HepG2 (cell line): ENCODE measurements at regions not wholly inside any gene's neighbourhood (a gene's known extent, or its start where the extent isn't known, plus 50 kb on each side); places are given as distances from the start of the nearest gene placed in this dataset.

Experiments used
- ATAC-seq: fragments of 200-7000 bp; cut with Tn5 transposase; 3 replicates; pipeline ENCODE4 v1.9.1; 2020; ENCODE audit warnings: mild to moderate bottlenecking, moderate library complexity
- BruUV-seq: library from RNA; stranded (reverse); fragments of 400-500 nt; replicated peaks from 2 replicates; lab custom pipeline; 2021; lab: Mats Ljungman, UMichigan
- CTCF ChIA-PET: fragments of 300-600 bp; formaldehyde crosslinking; extraction: SDS; loops from one replicate; lab custom pipeline; 2021; ENCODE audit warnings: low total read pairs, inconsistent platforms, low intra/inter-chr PET ratio; lab: Yijun Ruan, JAX
- POLR2A ChIA-PET: fragments of 350-600 bp; sonication (Branson Sonifier 250); formaldehyde crosslinking; loops from one replicate; lab custom pipeline; 2020; ENCODE audit warnings: antibody characterized with exemption, inconsistent platforms; lab: Yijun Ruan, JAX
- DNase-seq: peaks from one replicate; pipeline ENCODE4 v3.0.0-alpha.2; 2015; ENCODE audit warnings: low spot score
- FAIRE-seq: peaks from 3 replicates; lab custom pipeline; 2011; peaks lifted over from hg19 to GRCh38; lab: Jason Lieb, UNC
- H2AFZ ChIP-seq: one replicate; pipeline ENCODE4 v1.6.1; 2011; ENCODE audit warnings: low read length, inconsistent platforms
- H3K27ac ChIP-seq: fragments of 300-600 bp; 3 replicates; pipeline ENCODE4 v1.8.0; 2011; ENCODE audit warnings: mixed run types, mild to moderate bottlenecking, mixed read lengths, low read length, inconsistent platforms; ENCODE audit not compliant: insufficient read depth; ENCODE audit errors: extremely low read length
- H3K27me3 ChIP-seq, 2 experiments: fragments of 200-600 bp in 1 of 2; 2 replicates in 1 of 2; 3 replicates in 1 of 2; pipeline versions ENCODE4 v1.6.0 to v1.8.0; 2011; ENCODE audit warnings: low read length in 2 of 2, mild to moderate bottlenecking in 2 of 2, moderate library complexity in 2 of 2, inconsistent platforms in 1 of 2; ENCODE audit not compliant: insufficient read depth in 2 of 2, control insufficient read depth in 1 of 2
- H3K36me3 ChIP-seq, 2 experiments: fragments of 200-600 bp in 1 of 2; replicated peaks in 1 of 2; 2 replicates in 1 of 2; 3 replicates in 1 of 2; pipeline versions ENCODE4 v1.5.1 to v1.8.0; 2011; ENCODE audit warnings: low read length in 2 of 2, inconsistent platforms in 1 of 2; ENCODE audit not compliant: insufficient read depth in 2 of 2, control insufficient read depth in 1 of 2
- H3K4me1 ChIP-seq: 2 replicates; pipeline ENCODE4 v1.5.1; 2012; ENCODE audit warnings: low read length, inconsistent platforms; ENCODE audit not compliant: insufficient read depth
- H3K4me2 ChIP-seq: 2 replicates; pipeline ENCODE4 v1.6.0; 2011; ENCODE audit warnings: low read depth, low read length, inconsistent platforms
- H3K4me3 ChIP-seq, 3 experiments: fragments of 200-600 bp in 1 of 3; sonication (generic), shearing (Covaris generic) in 1 of 3; replicated peaks in 1 of 3; 2 replicates each; pipeline ENCODE4 v1.5.1; 2011 to 2016; ENCODE audit warnings: low read length in 3 of 3, inconsistent platforms in 2 of 3, low read depth in 2 of 3, mild to moderate bottlenecking in 2 of 3, control low read depth in 1 of 3, mixed read lengths in 1 of 3; ENCODE audit not compliant: insufficient read depth in 1 of 3
- H3K79me2 ChIP-seq: one replicate; pipeline ENCODE4 v1.6.1; 2011; ENCODE audit warnings: low read length, inconsistent platforms; ENCODE audit not compliant: insufficient read depth
- H3K9ac ChIP-seq: 2 replicates; pipeline ENCODE4 v1.6.0; 2011; ENCODE audit warnings: mild to moderate bottlenecking, low read depth, low read length, inconsistent platforms; ENCODE audit not compliant: insufficient read depth
- H3K9me3 ChIP-seq: 2 replicates; pipeline ENCODE4 v1.5.1; 2012; ENCODE audit warnings: mild to moderate bottlenecking, low read length
- H4K20me1 ChIP-seq: 2 replicates; pipeline ENCODE4 v1.6.0; 2011; ENCODE audit warnings: inconsistent platforms, mild to moderate bottlenecking, low read length, moderate library complexity; ENCODE audit not compliant: insufficient read depth
- ATF7 ChIP-seq, 2 experiments: fragments of 450-650 bp in 1 of 2; sonication (generic) in 1 of 2; formaldehyde crosslinking in 1 of 2; IDR thresholded peaks; 2 replicates each; pipeline versions ENCODE4 v1.4.0 to v1.6.1; 2016 to 2020; ENCODE audit warnings: antibody characterized with exemption in 1 of 2, mild to moderate bottlenecking in 1 of 2, missing genetic modification reagents in 1 of 2
- CBX1 ChIP-seq: IDR thresholded peaks from one replicate; pipeline ENCODE4 v1.6.1; 2016; ENCODE audit warnings: antibody characterized with exemption, low read depth
- FOXK2 ChIP-seq: fragments of 450-650 bp; IDR thresholded peaks from 2 replicates; pipeline ENCODE4 v1.6.1; 2016
- GATA4 ChIP-seq: sonication (generic); IDR thresholded peaks from 2 replicates; pipeline ENCODE4 v1.6.1; 2016; ENCODE audit warnings: antibody characterized with exemption, low read depth, borderline replicate concordance
- GATAD1 ChIP-seq: IDR thresholded peaks from 2 replicates; pipeline ENCODE4 v1.6.1; 2016; ENCODE audit warnings: missing genetic modification reagents, missing compliant biosample characterization
- JDP2 ChIP-seq: sonication (generic); formaldehyde crosslinking; IDR thresholded peaks from 2 replicates; pipeline ENCODE4 v1.8.1; 2022; ENCODE audit warnings: missing genetic modification reagents, borderline replicate concordance
- KLF6 ChIP-seq: IDR thresholded peaks from 2 replicates; pipeline ENCODE4 v1.8.0; 2016; ENCODE audit warnings: missing biosample characterization, missing genetic modification reagents
- TCF7 ChIP-seq: sonication (generic); IDR thresholded peaks from 2 replicates; pipeline ENCODE4 v1.6.1; 2016; ENCODE audit warnings: antibody characterized with exemption, low read depth
- ZNF234 ChIP-seq: sonication (generic); formaldehyde crosslinking; conservative IDR thresholded peaks from 2 replicates; pipeline ENCODE4 v1.5.1; 2020; ENCODE audit warnings: mild to moderate bottlenecking, missing genetic modification reagents
- ZNF713 ChIP-seq: sonication (generic); formaldehyde crosslinking; IDR thresholded peaks from 2 replicates; pipeline ENCODE4 v1.4.0; 2020; ENCODE audit warnings: mild to moderate bottlenecking, missing genetic modification reagents
- WGBS: methylation state at CpG from one replicate; pipeline ENCODE4 v1.1.6; 2017; ENCODE audit warnings: low lambda C conversion rate; 5-methylcytosine and 5-hydroxymethylcytosine counted together
- in situ Hi-C: cut with HindIII; loops from 2 replicates; pipeline ENCODE4 v1.10.0; 2017; ENCODE audit warnings: low pct_unique_long_range_greater_than_20kb; ENCODE audit not compliant: extremely low pct_ligation_motif_present
- intact Hi-C: fragments of 100-400 bp; cut with micrococcal nuclease; formaldehyde crosslinking; loops from one replicate; pipeline ENCODE4 v1.10.0; 2022; ENCODE audit not compliant: unreplicated experiment
- TF ChIP-seq, protein P1 (sequence below): sonication (generic); IDR thresholded peaks from 2 replicates; pipeline ENCODE4 v1.6.1; 2016; ENCODE audit warnings: low read depth, borderline replicate concordance
- TF ChIP-seq, protein P2 (sequence below): sonication (generic); formaldehyde crosslinking; IDR thresholded peaks from 2 replicates; pipeline ENCODE4 v1.8.0; 2022; ENCODE audit warnings: missing genetic modification reagents, mild to moderate bottlenecking, moderate library complexity, borderline replicate concordance
- TF ChIP-seq, protein P3 (sequence below): sonication (generic); formaldehyde crosslinking; IDR thresholded peaks from 2 replicates; pipeline ENCODE4 v1.4.0; 2020; ENCODE audit warnings: mild to moderate bottlenecking, missing genetic modification reagents
- TF ChIP-seq, protein P4 (sequence below): sonication (generic); formaldehyde crosslinking; IDR thresholded peaks from 2 replicates; pipeline ENCODE4 v1.5.0; 2020; ENCODE audit warnings: mild to moderate bottlenecking, missing genetic modification reagents, borderline replicate concordance
- TF ChIP-seq, protein P5 (sequence below): IDR thresholded peaks from 2 replicates; pipeline ENCODE4 v1.6.1; 2016; ENCODE audit warnings: missing compliant biosample characterization, missing genetic modification reagents, borderline replicate concordance
- TF ChIP-seq, protein P6 (sequence below): sonication (generic); formaldehyde crosslinking; IDR thresholded peaks from 2 replicates; pipeline ENCODE4 v1.8.0; 2022; ENCODE audit warnings: missing genetic modification reagents, mild to moderate bottlenecking, borderline replicate concordance

DNA sequence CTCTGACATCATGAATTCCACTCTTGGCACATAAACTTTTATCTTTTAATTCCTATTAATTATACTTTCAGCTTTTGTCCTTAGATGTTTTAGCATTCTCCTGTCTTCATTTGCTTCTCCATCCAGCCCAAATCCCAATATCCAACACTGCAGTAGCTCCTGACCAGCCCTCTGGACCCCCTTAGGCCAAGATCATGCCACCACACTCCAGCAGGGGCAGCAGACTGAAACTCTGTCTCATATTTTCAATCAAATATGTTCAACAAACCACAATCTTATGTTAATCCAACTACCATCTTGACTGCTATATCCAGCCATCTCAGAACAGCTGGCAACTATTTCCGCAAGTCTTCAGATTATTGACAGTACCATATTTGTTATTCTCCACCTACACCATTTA lies 315.8 kb upstream of the ROBO2 start:
- Histone ChIP-seq H4K20me1 (no peaks in the 10 kb centered on the region), H3K27ac (no peak overlapping the region), H3K9me3 (no peaks in the 10 kb centered on the region), H3K27me3 (no peaks in the 10 kb centered on the region), H3K79me2 (no peaks in the 10 kb centered on the region), H3K4me3 (no peak overlapping the region), H2AFZ (no peak overlapping the region), H3K36me3 (no peaks in the 10 kb centered on the region), H3K9ac (no peak overlapping the region), H3K4me2 (no peak overlapping the region), H3K4me1 (no peaks in the 10 kb centered on the region)
- BruUV-seq = no TSS peak
- ChIA-PET POLR2A (no interaction called here), CTCF (no interaction called here)
- DNase-seq (no peak), FAIRE-seq (no peak), ATAC-seq (peak; percentile 61; the same call in 2 of the 3 replicates)
- in situ Hi-C loops = no loop called here
- TF ChIP-seq, protein P1, sequence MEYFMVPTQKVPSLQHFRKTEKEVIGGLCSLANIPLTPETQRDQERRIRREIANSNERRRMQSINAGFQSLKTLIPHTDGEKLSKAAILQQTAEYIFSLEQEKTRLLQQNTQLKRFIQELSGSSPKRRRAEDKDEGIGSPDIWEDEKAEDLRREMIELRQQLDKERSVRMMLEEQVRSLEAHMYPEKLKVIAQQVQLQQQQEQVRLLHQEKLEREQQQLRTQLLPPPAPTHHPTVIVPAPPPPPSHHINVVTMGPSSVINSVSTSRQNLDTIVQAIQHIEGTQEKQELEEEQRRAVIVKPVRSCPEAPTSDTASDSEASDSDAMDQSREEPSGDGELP = no peak
- TF ChIP-seq CBX1 = no peak
- TF ChIP-seq ATF7 (IDR thresholded peaks at IDR 0.05) = no peak
- TF ChIP-seq ATF7 (CRISPR knock-in tag; IDR thresholded peaks at IDR 0.05) = no peak
- no peak for TF ChIP-seq ZNF713
- TF ChIP-seq, protein P2, sequence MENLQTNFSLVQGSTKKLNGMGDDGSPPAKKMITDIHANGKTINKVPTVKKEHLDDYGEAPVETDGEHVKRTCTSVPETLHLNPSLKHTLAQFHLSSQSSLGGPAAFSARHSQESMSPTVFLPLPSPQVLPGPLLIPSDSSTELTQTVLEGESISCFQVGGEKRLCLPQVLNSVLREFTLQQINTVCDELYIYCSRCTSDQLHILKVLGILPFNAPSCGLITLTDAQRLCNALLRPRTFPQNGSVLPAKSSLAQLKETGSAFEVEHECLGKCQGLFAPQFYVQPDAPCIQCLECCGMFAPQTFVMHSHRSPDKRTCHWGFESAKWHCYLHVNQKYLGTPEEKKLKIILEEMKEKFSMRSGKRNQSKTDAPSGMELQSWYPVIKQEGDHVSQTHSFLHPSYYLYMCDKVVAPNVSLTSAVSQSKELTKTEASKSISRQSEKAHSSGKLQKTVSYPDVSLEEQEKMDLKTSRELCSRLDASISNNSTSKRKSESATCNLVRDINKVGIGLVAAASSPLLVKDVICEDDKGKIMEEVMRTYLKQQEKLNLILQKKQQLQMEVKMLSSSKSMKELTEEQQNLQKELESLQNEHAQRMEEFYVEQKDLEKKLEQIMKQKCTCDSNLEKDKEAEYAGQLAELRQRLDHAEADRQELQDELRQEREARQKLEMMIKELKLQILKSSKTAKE (CRISPR knock-in tag) = no peak
- TF ChIP-seq GATA4 = no peak
- TF ChIP-seq, protein P3, sequence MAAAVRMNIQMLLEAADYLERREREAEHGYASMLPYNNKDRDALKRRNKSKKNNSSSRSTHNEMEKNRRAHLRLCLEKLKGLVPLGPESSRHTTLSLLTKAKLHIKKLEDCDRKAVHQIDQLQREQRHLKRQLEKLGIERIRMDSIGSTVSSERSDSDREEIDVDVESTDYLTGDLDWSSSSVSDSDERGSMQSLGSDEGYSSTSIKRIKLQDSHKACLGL = no peak
- TF ChIP-seq, protein P4, sequence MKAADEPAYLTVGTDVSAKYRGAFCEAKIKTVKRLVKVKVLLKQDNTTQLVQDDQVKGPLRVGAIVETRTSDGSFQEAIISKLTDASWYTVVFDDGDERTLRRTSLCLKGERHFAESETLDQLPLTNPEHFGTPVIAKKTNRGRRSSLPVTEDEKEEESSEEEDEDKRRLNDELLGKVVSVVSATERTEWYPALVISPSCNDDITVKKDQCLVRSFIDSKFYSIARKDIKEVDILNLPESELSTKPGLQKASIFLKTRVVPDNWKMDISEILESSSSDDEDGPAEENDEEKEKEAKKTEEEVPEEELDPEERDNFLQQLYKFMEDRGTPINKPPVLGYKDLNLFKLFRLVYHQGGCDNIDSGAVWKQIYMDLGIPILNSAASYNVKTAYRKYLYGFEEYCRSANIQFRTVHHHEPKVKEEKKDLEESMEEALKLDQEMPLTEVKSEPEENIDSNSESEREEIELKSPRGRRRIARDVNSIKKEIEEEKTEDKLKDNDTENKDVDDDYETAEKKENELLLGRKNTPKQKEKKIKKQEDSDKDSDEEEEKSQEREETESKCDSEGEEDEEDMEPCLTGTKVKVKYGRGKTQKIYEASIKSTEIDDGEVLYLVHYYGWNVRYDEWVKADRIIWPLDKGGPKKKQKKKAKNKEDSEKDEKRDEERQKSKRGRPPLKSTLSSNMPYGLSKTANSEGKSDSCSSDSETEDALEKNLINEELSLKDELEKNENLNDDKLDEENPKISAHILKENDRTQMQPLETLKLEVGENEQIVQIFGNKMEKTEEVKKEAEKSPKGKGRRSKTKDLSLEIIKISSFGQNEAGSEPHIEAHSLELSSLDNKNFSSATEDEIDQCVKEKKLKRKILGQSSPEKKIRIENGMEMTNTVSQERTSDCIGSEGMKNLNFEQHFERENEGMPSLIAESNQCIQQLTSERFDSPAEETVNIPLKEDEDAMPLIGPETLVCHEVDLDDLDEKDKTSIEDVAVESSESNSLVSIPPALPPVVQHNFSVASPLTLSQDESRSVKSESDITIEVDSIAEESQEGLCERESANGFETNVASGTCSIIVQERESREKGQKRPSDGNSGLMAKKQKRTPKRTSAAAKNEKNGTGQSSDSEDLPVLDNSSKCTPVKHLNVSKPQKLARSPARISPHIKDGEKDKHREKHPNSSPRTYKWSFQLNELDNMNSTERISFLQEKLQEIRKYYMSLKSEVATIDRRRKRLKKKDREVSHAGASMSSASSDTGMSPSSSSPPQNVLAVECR (CRISPR knock-in tag) = no peak
- no peak for TF ChIP-seq FOXK2
- TF ChIP-seq, protein P5, sequence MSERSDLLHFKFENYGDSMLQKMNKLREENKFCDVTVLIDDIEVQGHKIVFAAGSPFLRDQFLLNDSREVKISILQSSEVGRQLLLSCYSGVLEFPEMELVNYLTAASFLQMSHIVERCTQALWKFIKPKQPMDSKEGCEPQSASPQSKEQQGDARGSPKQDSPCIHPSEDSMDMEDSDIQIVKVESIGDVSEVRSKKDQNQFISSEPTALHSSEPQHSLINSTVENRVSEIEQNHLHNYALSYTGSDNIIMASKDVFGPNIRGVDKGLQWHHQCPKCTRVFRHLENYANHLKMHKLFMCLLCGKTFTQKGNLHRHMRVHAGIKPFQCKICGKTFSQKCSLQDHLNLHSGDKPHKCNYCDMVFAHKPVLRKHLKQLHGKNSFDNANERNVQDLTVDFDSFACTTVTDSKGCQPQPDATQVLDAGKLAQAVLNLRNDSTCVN (CRISPR knock-in tag) = no peak
- TF ChIP-seq JDP2 = no peak
- no peak for TF ChIP-seq ZNF234 (CRISPR knock-in tag)
- TF ChIP-seq TCF7 = no peak
- TF ChIP-seq GATAD1 (CRISPR knock-in tag) = no peak
- TF ChIP-seq, protein P6, sequence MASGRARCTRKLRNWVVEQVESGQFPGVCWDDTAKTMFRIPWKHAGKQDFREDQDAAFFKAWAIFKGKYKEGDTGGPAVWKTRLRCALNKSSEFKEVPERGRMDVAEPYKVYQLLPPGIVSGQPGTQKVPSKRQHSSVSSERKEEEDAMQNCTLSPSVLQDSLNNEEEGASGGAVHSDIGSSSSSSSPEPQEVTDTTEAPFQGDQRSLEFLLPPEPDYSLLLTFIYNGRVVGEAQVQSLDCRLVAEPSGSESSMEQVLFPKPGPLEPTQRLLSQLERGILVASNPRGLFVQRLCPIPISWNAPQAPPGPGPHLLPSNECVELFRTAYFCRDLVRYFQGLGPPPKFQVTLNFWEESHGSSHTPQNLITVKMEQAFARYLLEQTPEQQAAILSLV = no peak
- TF ChIP-seq KLF6 (CRISPR knock-in tag) = no peak
- 96% methylated on average over 1 of the region's 1 CpG for WGBS
- intact Hi-C loops = no loop called here
